Adrenal gland (tissue), 9 donors: ENCODE measurements at regions not wholly inside any gene's neighbourhood (a gene's known extent, or its start where the extent isn't known, plus 50 kb on each side); places are given as distances from the start of the nearest gene placed in this dataset.

Source experiments
- DNase-seq, 7 donors: peaks; one replicate each; pipeline ENCODE4 v3.0.0-alpha.2; 2019 to 2020
- H3K27ac ChIP-seq, 5 donors: fragments of 200-600 bp; sonication (generic) in 4 of 5; 1 replicate in 3 of 5; 2 replicates in 2 of 5; pipeline versions ENCODE4 v1.5.1 to v1.8.0; 2016 to 2020; ENCODE audit warnings: mild to moderate bottlenecking in 1 of 5
- H3K27me3 ChIP-seq: fragments of 200-600 bp; 2 replicates; pipeline ENCODE4 v1.8.0; 2021
- H3K36me3 ChIP-seq, 2 donors: fragments of 200-600 bp; replicated peaks in 1 of 2; 1 replicate in 1 of 2; 2 replicates in 1 of 2; pipeline versions ENCODE4 v1.5.1 to v1.8.0; 2018 to 2022
- H3K4me1 ChIP-seq, 2 donors: fragments of 200-600 bp; replicated peaks in 1 of 2; 1 replicate in 1 of 2; 2 replicates in 1 of 2; pipeline versions ENCODE4 v1.5.1 to v1.8.0; 2018 to 2021
- H3K4me3 ChIP-seq, 4 donors: fragments of 200-600 bp; sonication (generic) in 3 of 4; one replicate each; pipeline ENCODE4 v1.5.1; 2016 to 2018
- H3K9me3 ChIP-seq, 3 donors: fragments of 200-600 bp; sonication (generic) in 1 of 3; replicated peaks in 1 of 3; 1 replicate in 2 of 3; 2 replicates in 1 of 3; pipeline versions ENCODE4 v1.5.1 to v1.8.0; 2016 to 2021
- POLR2A ChIP-seq, 2 donors: fragments of 450-650 bp; IDR thresholded peaks; one replicate each; pipeline ENCODE4 v1.6.1; 2017; ENCODE audit warnings: antibody characterized with exemption in 2 of 2, mild to moderate bottlenecking in 2 of 2, moderate library complexity in 1 of 2
- WGBS, 4 donors: extraction: QIAGEN DNeasy Blood & Tissue Kit in 2 of 4; methylation state at CpG; one replicate each; pipeline versions ENCODE4 v1.1.5 to v1.1.7; 2013 to 2017; 5-methylcytosine and 5-hydroxymethylcytosine counted together
- intact Hi-C, 2 donors: fragments of 100-400 bp; cut with DNase I; formaldehyde crosslinking; loops; one replicate each; pipeline versions ENCODE4 v1.14.1 to v1.15.0; 2022 to 2023
- TF ChIP-seq, protein P1 (sequence below), 6 experiments: fragments of 450-650 bp in 4 of 6; fragments of 200-600 bp in 2 of 6; sonication (generic) in 1 of 6; IDR thresholded peaks; 1 replicate in 5 of 6; 2 replicates in 1 of 6; pipeline versions ENCODE4 v1.5.1 to v1.8.0; 2016 to 2021; ENCODE audit warnings: antibody characterized with exemption in 6 of 6, mild to moderate bottlenecking in 2 of 6, moderate library complexity in 1 of 6
- donor health status: healthy with polysubstance abuse.
- donor health status: Bipolar disorder and iron deficiency.
- donor health status: DM: yes; HTN: yes; CAD: no.
- donor health status: DM: no; HTN: no; CAD: no.
- donor health status: DM: no; HTN: no; CAD: no.

- Histone ChIP-seq H3K4me3 (no peak overlapping the region), H3K9me3 (no peaks in the 10 kb centered on the region), H3K27me3 (no peaks in the 10 kb centered on the region), H3K36me3 (no peaks in the 10 kb centered on the region), H3K4me1 (no peaks in the 10 kb centered on the region), H3K27ac (no peak overlapping the region)
- intact Hi-C loops: no loop called here
- WGBS, 4 donors: 84 to 96% (median 95%) methylated on average over 2 of the region's 2 CpGs
- no peak for DNase-seq
- TF ChIP-seq POLR2A (IDR thresholded peaks at IDR 0.05): no peak
- TF ChIP-seq, protein P1, sequence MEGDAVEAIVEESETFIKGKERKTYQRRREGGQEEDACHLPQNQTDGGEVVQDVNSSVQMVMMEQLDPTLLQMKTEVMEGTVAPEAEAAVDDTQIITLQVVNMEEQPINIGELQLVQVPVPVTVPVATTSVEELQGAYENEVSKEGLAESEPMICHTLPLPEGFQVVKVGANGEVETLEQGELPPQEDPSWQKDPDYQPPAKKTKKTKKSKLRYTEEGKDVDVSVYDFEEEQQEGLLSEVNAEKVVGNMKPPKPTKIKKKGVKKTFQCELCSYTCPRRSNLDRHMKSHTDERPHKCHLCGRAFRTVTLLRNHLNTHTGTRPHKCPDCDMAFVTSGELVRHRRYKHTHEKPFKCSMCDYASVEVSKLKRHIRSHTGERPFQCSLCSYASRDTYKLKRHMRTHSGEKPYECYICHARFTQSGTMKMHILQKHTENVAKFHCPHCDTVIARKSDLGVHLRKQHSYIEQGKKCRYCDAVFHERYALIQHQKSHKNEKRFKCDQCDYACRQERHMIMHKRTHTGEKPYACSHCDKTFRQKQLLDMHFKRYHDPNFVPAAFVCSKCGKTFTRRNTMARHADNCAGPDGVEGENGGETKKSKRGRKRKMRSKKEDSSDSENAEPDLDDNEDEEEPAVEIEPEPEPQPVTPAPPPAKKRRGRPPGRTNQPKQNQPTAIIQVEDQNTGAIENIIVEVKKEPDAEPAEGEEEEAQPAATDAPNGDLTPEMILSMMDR (IDR thresholded peaks at IDR 0.05): no peak
Measured at GRCh38 chr5:56443826-56444225, 210.7 kb upstream of the ANKRD55 start.

- TF ChIP-seq, protein P1 (IDR thresholded peaks at IDR 0.05): no peak
- no peak for TF ChIP-seq POLR2A (IDR thresholded peaks at IDR 0.05)
- no peak overlapping the region for H3K4me3 ChIP-seq
- no peaks in the 10 kb centered on the region for H3K36me3 ChIP-seq
- H3K27me3 ChIP-seq: no peaks in the 10 kb centered on the region
- no peak overlapping the region for H3K27ac ChIP-seq
- no peaks in the 10 kb centered on the region for H3K4me1 ChIP-seq
- H3K9me3 ChIP-seq: no peaks in the 10 kb centered on the region
- intact Hi-C loops: no loop called here
- no peak for DNase-seq
- 66 to 78% (median 74%) methylated on average over 7 of the region's 7 CpGs for WGBS, 4 donors
Measured at GRCh38 chr5:56440871-56441740, 208.0 kb upstream of the ANKRD55 start.

- DNase-seq: no peak
- intact Hi-C loops: no loop called here
- TF ChIP-seq, protein P1 (IDR thresholded peaks at IDR 0.05): no peak
- no peak for TF ChIP-seq POLR2A (IDR thresholded peaks at IDR 0.05)
- Histone ChIP-seq H3K36me3 (no peaks in the 10 kb centered on the region), H3K9me3 (no peaks in the 10 kb centered on the region), H3K4me3 (no peak overlapping the region), H3K4me1 (no peaks in the 10 kb centered on the region), H3K27ac (no peak overlapping the region), H3K27me3 (no peaks in the 10 kb centered on the region)
- 80 to 87% (median 84%) methylated on average over 3 of the region's 3 CpGs for WGBS, 4 donors
Measured at GRCh38 chr5:56434986-56435385, 201.9 kb upstream of the ANKRD55 start.

DNA sequence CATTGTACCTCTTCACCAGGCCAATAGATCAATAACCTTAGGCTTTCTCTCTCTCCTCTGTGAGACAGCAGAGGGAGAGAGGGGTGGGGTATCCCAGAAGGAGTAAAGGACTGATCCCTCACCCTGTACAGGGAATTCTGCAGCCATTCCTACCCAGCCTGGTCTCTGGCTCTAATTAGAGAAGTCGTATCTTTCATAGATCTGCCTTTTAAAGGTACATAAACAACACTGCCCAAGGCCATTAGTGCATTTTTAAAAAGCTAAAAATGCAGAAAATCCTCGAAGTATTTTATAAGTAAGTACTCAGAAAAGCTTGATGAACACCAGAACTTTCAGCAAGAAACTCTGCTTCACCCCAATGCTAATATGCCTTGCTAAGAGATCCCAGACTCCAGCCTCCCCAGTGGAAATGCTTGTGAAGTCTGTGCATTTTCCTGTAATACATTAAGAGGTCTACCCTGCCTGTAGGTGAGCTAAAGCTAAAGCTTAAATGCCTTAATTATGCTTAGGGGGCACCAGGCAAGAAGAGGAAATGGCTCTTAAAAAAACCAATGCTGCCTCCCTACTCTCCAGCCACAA is 200.0 kb upstream of the ANKRD55 start:
- Histone ChIP-seq H3K4me1 (no peaks in the 10 kb centered on the region), H3K36me3 (no peaks in the 10 kb centered on the region), H3K27me3 (no peaks in the 10 kb centered on the region), H3K9me3 (no peaks in the 10 kb centered on the region), H3K27ac (no peak overlapping the region), H3K4me3 (no peak overlapping the region)
- intact Hi-C loops: no loop called here
- no peak for DNase-seq
- TF ChIP-seq, protein P1 (IDR thresholded peaks at IDR 0.05): no peak
- no peak for TF ChIP-seq POLR2A (IDR thresholded peaks at IDR 0.05)
- 70 to 83% (median 76%) methylated on average over 2 of the region's 2 CpGs for WGBS, 4 donors
